Right lung (tissue), 2 donors: ENCODE measurements at regions not wholly inside any gene's neighbourhood (a gene's known extent, or its start where the extent isn't known, plus 50 kb on each side); places are given as distances from the start of the nearest gene placed in this dataset.

Source experiments
- DNase-seq, 2 donors: peaks; one replicate each; pipeline ENCODE4 v3.0.0-alpha.2; 2013

- DNase-seq, result no peak
Measured at GRCh38 chr6:28585335-28585734, 59.7 kb downstream of the GPX5 start.

GRCh38 chr6:28586324-28586723 is 60.6 kb downstream of the GPX5 start:
- DNase-seq, result no peak

- DNase-seq, result peak; percentile 68 to 73
Measured at GRCh38 chr6:28586962-28587745, 61.5 kb downstream of the GPX5 start.

- no peak for DNase-seq
Measured at GRCh38 chr6:28587746-28588075, 62.0 kb downstream of the GPX5 start.

- DNase-seq, result peak in 1 of 2 donors; percentile 43
Measured at GRCh38 chr6:28588666-28589065, 63.0 kb downstream of the GPX5 start.

GRCh38 chr6:28589234-28589956 is 63.7 kb downstream of the GPX5 start:
- peak; percentile 70 to 83 for DNase-seq

GRCh38 chr6:28589957-28590349 is 64.3 kb downstream of the GPX5 start:
- no peak for DNase-seq

GRCh38 chr6:28597217-28597835 is 71.6 kb downstream of the GPX5 start:
- DNase-seq, result no peak

- no peak for DNase-seq
Measured at GRCh38 chr6:28597924-28598722, 72.4 kb downstream of the GPX5 start.

- no peak for DNase-seq
Measured at GRCh38 chr6:28598757-28599686, 73.3 kb downstream of the GPX5 start.

- DNase-seq, result no peak
Measured at GRCh38 chr6:28600245-28600644, 74.6 kb downstream of the GPX5 start.

- no peak for DNase-seq
Measured at GRCh38 chr6:28603891-28604290, 78.2 kb downstream of the GPX5 start.

GRCh38 chr6:28606424-28607391 is 81.0 kb downstream of the GPX5 start:
- DNase-seq, result peak; percentile 70 to 87

- DNase-seq, result no peak
Measured at GRCh38 chr6:28607990-28608389, 82.3 kb downstream of the GPX5 start.

- no peak for DNase-seq
Measured at GRCh38 chr6:28609672-28610071, 84.0 kb downstream of the GPX5 start.

GRCh38 chr6:28615616-28615954 is 89.9 kb downstream of the GPX5 start:
- DNase-seq, result no peak

- no peak for DNase-seq
Measured at GRCh38 chr6:28615955-28616747, 90.5 kb downstream of the GPX5 start.

- DNase-seq, result no peak
Measured at GRCh38 chr6:28618898-28619555, 93.3 kb downstream of the GPX5 start.
